Neural cell (in vitro differentiated cells): ENCODE measurements at regions not wholly inside any gene's neighbourhood (a gene's known extent, or its start where the extent isn't known, plus 50 kb on each side); places are given as distances from the start of the nearest gene placed in this dataset.

Experiments
- H2AFZ ChIP-seq: fragments of 200-600, 300-800 bp; sonication (generic), shearing (Covaris generic); 2 replicates; pipeline ENCODE4 v1.6.0; 2014; ENCODE audit warnings: low read depth, mild to moderate bottlenecking, antibody characterized with exemption, low read length, moderate library complexity
- H3F3A ChIP-seq: fragments of 200-600 bp; shearing (Covaris generic); 2 replicates; pipeline ENCODE4 v1.6.1; 2016; ENCODE audit warnings: mild to moderate bottlenecking, moderate library complexity, mixed read lengths, antibody characterized with exemption, low read length; ENCODE audit not compliant: insufficient read depth, poor library complexity, severe bottlenecking
- H3K27ac ChIP-seq: fragments of 200-600, 300-800 bp; sonication (generic), shearing (Covaris generic); 2 replicates; pipeline ENCODE4 v1.5.1; 2014; ENCODE audit warnings: mild to moderate bottlenecking, low read length, moderate library complexity
- H3K27me3 ChIP-seq: fragments of 300-800, 200-600 bp; sonication (generic), shearing (Covaris generic); 2 replicates; pipeline ENCODE4 v1.6.0; 2014; ENCODE audit warnings: mild to moderate bottlenecking, low read depth, low read length, moderate library complexity; ENCODE audit not compliant: insufficient read depth
- H3K36me3 ChIP-seq: fragments of 300-800, 200-600 bp; sonication (generic), shearing (Covaris generic); 2 replicates; pipeline ENCODE4 v1.5.1; 2014; ENCODE audit warnings: mild to moderate bottlenecking, antibody characterized with exemption, low read length, moderate library complexity; ENCODE audit not compliant: insufficient read depth
- H3K4me2 ChIP-seq: fragments of 300-800, 200-600 bp; sonication (generic), shearing (Covaris generic); 2 replicates; pipeline ENCODE4 v1.6.0; 2014; ENCODE audit warnings: mild to moderate bottlenecking, low read length
- H3K4me3 ChIP-seq: fragments of 300-800, 200-600 bp; sonication (generic), shearing (Covaris generic); 2 replicates; pipeline ENCODE4 v1.5.1; 2014; ENCODE audit warnings: mild to moderate bottlenecking, low read length, moderate library complexity
- H3K79me2 ChIP-seq: fragments of 200-600 bp; shearing (Covaris generic); replicated peaks from 2 replicates; pipeline ENCODE4 v1.6.0; 2014; ENCODE audit warnings: mild to moderate bottlenecking, low read length, moderate library complexity; ENCODE audit not compliant: insufficient read depth
- H3K9ac ChIP-seq: fragments of 300-800, 200-600 bp; sonication (generic), shearing (Covaris generic); 2 replicates; pipeline ENCODE4 v1.6.1; 2016; ENCODE audit warnings: mild to moderate bottlenecking, low read length, mixed read lengths
- H3K9me2 ChIP-seq: fragments of 200-600 bp; shearing (Covaris generic); 2 replicates; pipeline ENCODE4 v1.6.1; 2016; ENCODE audit warnings: mild to moderate bottlenecking, low read length, mixed read lengths; ENCODE audit not compliant: insufficient read depth
- H3K9me3 ChIP-seq: fragments of 200-600, 300-800 bp; sonication (generic), shearing (Covaris generic); 2 replicates; pipeline ENCODE4 v1.6.1; 2016; ENCODE audit warnings: mild to moderate bottlenecking, mixed run types, low read length, moderate library complexity, mixed read lengths
- H4K20me1 ChIP-seq: fragments of 200-600 bp; shearing (Covaris generic); 2 replicates; pipeline ENCODE4 v1.6.1; 2016; ENCODE audit warnings: mild to moderate bottlenecking, mixed run types; ENCODE audit not compliant: insufficient read depth
- CTCF ChIP-seq: fragments of 450-650 bp; IDR thresholded peaks from 2 replicates; pipeline ENCODE4 v1.5.1; 2014; ENCODE audit warnings: antibody characterized with exemption, mild to moderate bottlenecking, moderate library complexity; ENCODE audit not compliant: poor library complexity, severe bottlenecking
- EP300 ChIP-seq: fragments of 450-650 bp; conservative IDR thresholded peaks from 2 replicates; pipeline ENCODE4 v1.6.1; 2014; ENCODE audit warnings: antibody characterized with exemption, mild to moderate bottlenecking, moderate library complexity; ENCODE audit not compliant: poor library complexity, severe bottlenecking
- EZH2 ChIP-seq: fragments of 200-600, 300-800 bp; shearing (Covaris generic), sonication (generic); IDR thresholded peaks from 2 replicates; pipeline ENCODE4 v1.6.1; 2014; ENCODE audit warnings: antibody characterized with exemption, low read length, borderline replicate concordance, mild to moderate bottlenecking; ENCODE audit not compliant: insufficient read depth, poor library complexity, severe bottlenecking
- MXI1 ChIP-seq: fragments of 450-650 bp; conservative IDR thresholded peaks from 2 replicates; pipeline ENCODE4 v1.6.1; 2014; ENCODE audit warnings: antibody characterized with exemption, mild to moderate bottlenecking; ENCODE audit not compliant: poor library complexity, severe bottlenecking
- POLR2AphosphoS5 ChIP-seq: IDR thresholded peaks from 2 replicates; pipeline ENCODE4 v1.6.1; 2012
- RAD21 ChIP-seq: fragments of 450-650 bp; conservative IDR thresholded peaks from 2 replicates; pipeline ENCODE4 v1.6.1; 2014; ENCODE audit warnings: antibody characterized with exemption, mild to moderate bottlenecking, moderate library complexity
- SMC3 ChIP-seq: fragments of 450-650 bp; conservative IDR thresholded peaks from 2 replicates; pipeline ENCODE4 v1.6.1; 2014; ENCODE audit warnings: antibody characterized with exemption, mild to moderate bottlenecking, moderate library complexity; ENCODE audit not compliant: poor library complexity
- TAF1 ChIP-seq: IDR thresholded peaks from 2 replicates; pipeline ENCODE4 v1.6.1; 2012; ENCODE audit warnings: low read depth
- TF ChIP-seq, protein P1 (sequence below): IDR thresholded peaks from 2 replicates; pipeline ENCODE4 v1.6.1; 2012; ENCODE audit warnings: borderline replicate concordance

DNA sequence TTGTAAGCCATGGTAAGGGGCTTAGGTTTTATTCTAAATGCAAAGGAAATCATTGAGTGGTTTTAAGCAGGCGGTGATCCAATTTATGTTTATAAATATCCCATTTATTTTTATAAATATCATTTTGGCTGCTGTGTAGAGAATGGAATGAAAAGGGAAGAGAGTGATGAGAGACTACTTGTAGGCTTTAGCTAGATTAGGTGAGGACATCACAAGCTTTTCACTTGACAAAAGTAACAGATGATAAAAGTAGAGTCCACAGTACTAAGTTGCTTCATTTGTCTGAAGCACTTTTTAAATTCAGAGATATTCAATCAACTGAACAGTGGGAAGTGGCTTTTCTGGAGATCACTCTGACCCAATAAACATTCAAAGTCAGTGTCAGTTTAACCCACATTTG is 65.4 kb upstream of the FSHR start:
- H3K9ac ChIP-seq: no peak overlapping the region
- H3K36me3 ChIP-seq: no peaks in the 10 kb centered on the region
- H3K4me2 ChIP-seq: no peak overlapping the region
- no peaks in the 10 kb centered on the region for H3K9me3 ChIP-seq
- H3F3A ChIP-seq: no peaks in the 10 kb centered on the region
- no peaks in the 10 kb centered on the region for H4K20me1 ChIP-seq
- H3K79me2 ChIP-seq: no peaks in the 10 kb centered on the region
- H3K4me3 ChIP-seq: no peak overlapping the region
- H3K27me3 ChIP-seq: no peaks in the 10 kb centered on the region
- H3K9me2 ChIP-seq: no peaks in the 10 kb centered on the region
- no peak overlapping the region for H2AFZ ChIP-seq
- no peak overlapping the region for H3K27ac ChIP-seq
- TF ChIP-seq EZH2 (no peak), TAF1 (no peak), SMC3 (no peak), POLR2AphosphoS5 (no peak), RAD21 (no peak), MXI1 (no peak), EP300 (no peak), CTCF (no peak)
- TF ChIP-seq, protein P1, sequence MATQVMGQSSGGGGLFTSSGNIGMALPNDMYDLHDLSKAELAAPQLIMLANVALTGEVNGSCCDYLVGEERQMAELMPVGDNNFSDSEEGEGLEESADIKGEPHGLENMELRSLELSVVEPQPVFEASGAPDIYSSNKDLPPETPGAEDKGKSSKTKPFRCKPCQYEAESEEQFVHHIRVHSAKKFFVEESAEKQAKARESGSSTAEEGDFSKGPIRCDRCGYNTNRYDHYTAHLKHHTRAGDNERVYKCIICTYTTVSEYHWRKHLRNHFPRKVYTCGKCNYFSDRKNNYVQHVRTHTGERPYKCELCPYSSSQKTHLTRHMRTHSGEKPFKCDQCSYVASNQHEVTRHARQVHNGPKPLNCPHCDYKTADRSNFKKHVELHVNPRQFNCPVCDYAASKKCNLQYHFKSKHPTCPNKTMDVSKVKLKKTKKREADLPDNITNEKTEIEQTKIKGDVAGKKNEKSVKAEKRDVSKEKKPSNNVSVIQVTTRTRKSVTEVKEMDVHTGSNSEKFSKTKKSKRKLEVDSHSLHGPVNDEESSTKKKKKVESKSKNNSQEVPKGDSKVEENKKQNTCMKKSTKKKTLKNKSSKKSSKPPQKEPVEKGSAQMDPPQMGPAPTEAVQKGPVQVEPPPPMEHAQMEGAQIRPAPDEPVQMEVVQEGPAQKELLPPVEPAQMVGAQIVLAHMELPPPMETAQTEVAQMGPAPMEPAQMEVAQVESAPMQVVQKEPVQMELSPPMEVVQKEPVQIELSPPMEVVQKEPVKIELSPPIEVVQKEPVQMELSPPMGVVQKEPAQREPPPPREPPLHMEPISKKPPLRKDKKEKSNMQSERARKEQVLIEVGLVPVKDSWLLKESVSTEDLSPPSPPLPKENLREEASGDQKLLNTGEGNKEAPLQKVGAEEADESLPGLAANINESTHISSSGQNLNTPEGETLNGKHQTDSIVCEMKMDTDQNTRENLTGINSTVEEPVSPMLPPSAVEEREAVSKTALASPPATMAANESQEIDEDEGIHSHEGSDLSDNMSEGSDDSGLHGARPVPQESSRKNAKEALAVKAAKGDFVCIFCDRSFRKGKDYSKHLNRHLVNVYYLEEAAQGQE: no peak

DNA sequence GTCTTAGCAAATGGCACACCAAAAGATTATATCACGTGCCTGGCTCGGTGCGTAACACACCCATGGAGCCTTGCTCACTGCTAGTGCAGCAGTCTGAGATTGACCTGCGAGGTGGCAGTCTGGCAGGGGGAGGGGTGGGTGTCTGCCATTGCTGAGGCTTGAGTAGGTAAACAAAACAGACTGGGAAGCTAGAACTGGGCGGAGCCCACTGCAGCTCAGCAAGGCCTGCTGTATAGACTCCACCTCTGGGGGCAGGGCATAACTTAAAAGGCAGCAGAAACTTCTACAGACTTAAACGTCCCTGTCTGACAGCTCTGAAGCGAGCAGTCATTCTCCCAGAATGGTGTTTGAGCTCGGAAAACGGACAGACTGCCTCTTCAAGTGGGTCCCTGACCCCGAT is 55.9 kb upstream of the FSHR start:
- TF ChIP-seq SMC3 (no peak), MXI1 (no peak), RAD21 (no peak), TAF1 (no peak), POLR2AphosphoS5 (no peak), EZH2 (no peak), CTCF (no peak), EP300 (no peak)
- TF ChIP-seq, protein P1: no peak
- no peaks in the 10 kb centered on the region for H4K20me1 ChIP-seq
- H3K9me3 ChIP-seq: no peaks in the 10 kb centered on the region
- no peak overlapping the region for H2AFZ ChIP-seq
- H3K4me2 ChIP-seq: no peak overlapping the region
- H3K27ac ChIP-seq: no peak overlapping the region
- H3K9me2 ChIP-seq: no peaks in the 10 kb centered on the region
- no peaks in the 10 kb centered on the region for H3K36me3 ChIP-seq
- H3K4me3 ChIP-seq: no peak overlapping the region
- no peak overlapping the region for H3K9ac ChIP-seq
- no peaks in the 10 kb centered on the region for H3F3A ChIP-seq
- no peaks in the 10 kb centered on the region for H3K79me2 ChIP-seq
- H3K27me3 ChIP-seq: no peaks in the 10 kb centered on the region
